Activated naive CD8-positive, alpha-beta T cell treated with anti-CD3 and anti-CD28 coated beads, Interleukin-2, amount 10 ng/mL, durations not matched to agents 7 days and 5 days (primary cell): ENCODE measurements at regions not wholly inside any gene's neighbourhood (a gene's known extent, or its start where the extent isn't known, plus 50 kb on each side); places are given as distances from the start of the nearest gene placed in this dataset.

ENCODE experiments used
- ATAC-seq: fragments of 150-1000 bp; cut with Tn5 transposase; one replicate; pipeline ENCODE4 v1.10.0; 2021; ENCODE audit warnings: low read depth, moderate library complexity
- POLR2A ChIA-PET: fragments of 350-600 bp; sonication (Branson Sonifier 250); formaldehyde crosslinking; loops from one replicate; lab custom pipeline; 2021; ENCODE audit warnings: antibody characterized with exemption; lab: Charles Lee
- DNase-seq: peaks from one replicate; pipeline ENCODE4 v3.0.0; 2021
- H3K27ac Mint-ChIP-seq: one replicate; pipeline ENCODE4 v1.8.0; 2022; ENCODE audit warnings: mild to moderate bottlenecking, mixed read lengths
- H3K27me3 Mint-ChIP-seq: one replicate; pipeline ENCODE4 v1.8.0; 2022; ENCODE audit warnings: mild to moderate bottlenecking, moderate library complexity, mixed read lengths
- H3K36me3 Mint-ChIP-seq: one replicate; pipeline ENCODE4 v1.8.0; 2021; ENCODE audit warnings: mild to moderate bottlenecking, mixed read lengths
- H3K4me1 Mint-ChIP-seq: one replicate; pipeline ENCODE4 v1.8.0; 2021; ENCODE audit warnings: mixed read lengths
- H3K4me3 Mint-ChIP-seq: one replicate; pipeline ENCODE4 v1.8.0; 2022; ENCODE audit warnings: mild to moderate bottlenecking, moderate library complexity, mixed read lengths
- H3K9me3 Mint-ChIP-seq: one replicate; pipeline ENCODE4 v1.8.0; 2021; ENCODE audit warnings: mixed read lengths

DNA sequence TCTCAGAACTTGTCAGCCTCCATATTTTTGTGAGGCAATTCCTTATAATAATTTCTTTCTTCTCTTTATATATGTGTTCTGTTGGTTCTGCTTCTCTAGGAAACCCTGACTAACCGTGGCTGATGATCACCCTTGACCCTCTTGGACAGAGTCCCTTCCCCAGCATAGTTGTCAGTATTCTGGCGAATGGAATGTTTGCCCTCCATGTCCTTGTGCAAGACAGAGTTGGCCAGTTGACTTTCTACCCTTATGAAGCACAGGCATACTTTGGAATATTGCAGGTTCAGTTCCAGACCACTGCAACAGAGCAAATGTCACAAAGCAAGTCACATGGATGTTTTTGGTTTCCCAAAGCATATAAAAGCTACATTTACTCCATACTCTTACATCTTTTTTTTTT is 297.7 kb upstream of the SHH start:
- Mint-ChIP-seq H3K27ac (no peak overlapping the region), H3K9me3 (no peaks in the 10 kb centered on the region), H3K36me3 (no peaks in the 10 kb centered on the region), H3K4me3 (no peak overlapping the region), H3K4me1 (no peaks in the 10 kb centered on the region), H3K27me3 (peaks cover 7% of the 10 kb centered on the region)
- POLR2A ChIA-PET = no interaction called here
- DNase-seq = no peak
- ATAC-seq = no peak

DNA sequence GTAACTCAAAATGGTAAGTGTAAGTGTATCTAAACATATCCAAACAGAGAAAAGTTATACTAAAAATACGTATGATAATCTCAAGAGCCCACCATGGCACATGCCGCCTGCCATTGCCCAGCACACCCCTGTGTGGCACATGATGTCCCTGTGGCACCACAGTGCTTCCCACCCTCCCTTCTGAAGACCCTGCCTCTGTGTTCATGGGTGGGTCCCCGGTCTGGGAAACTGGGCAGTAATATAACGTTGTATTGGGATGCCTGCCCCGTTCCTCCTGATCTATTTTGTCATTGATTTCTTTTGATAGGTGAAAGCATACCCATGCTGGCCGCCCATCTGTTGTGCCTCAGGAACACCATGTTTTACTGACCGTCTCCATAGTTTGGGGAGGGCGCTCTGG is 296.8 kb upstream of the SHH start:
- Mint-ChIP-seq H3K36me3 (no peaks in the 10 kb centered on the region), H3K9me3 (no peaks in the 10 kb centered on the region), H3K4me3 (no peak overlapping the region), H3K27me3 (peaks cover 7% of the 10 kb centered on the region), H3K27ac (no peak overlapping the region), H3K4me1 (no peaks in the 10 kb centered on the region)
- no peak for ATAC-seq
- no peak for DNase-seq
- POLR2A ChIA-PET = no interaction called here

GRCh38 chr7:156107957-156108356 is 295.7 kb upstream of the SHH start:
- POLR2A ChIA-PET = no interaction called here
- H3K27ac Mint-ChIP-seq = no peak overlapping the region
- H3K4me3 Mint-ChIP-seq = no peak overlapping the region
- H3K36me3 Mint-ChIP-seq = no peaks in the 10 kb centered on the region
- H3K27me3 Mint-ChIP-seq = peaks cover 7% of the 10 kb centered on the region
- H3K9me3 Mint-ChIP-seq = no peaks in the 10 kb centered on the region
- no peak for ATAC-seq
- H3K4me1 Mint-ChIP-seq = no peaks in the 10 kb centered on the region
- DNase-seq = no peak

- ATAC-seq (no peak), DNase-seq (no peak)
- peaks cover 3% of the 10 kb centered on the region for H3K27me3 Mint-ChIP-seq
- no peaks in the 10 kb centered on the region for H3K4me1 Mint-ChIP-seq
- H3K27ac Mint-ChIP-seq = no peak overlapping the region
- H3K36me3 Mint-ChIP-seq = no peaks in the 10 kb centered on the region
- H3K4me3 Mint-ChIP-seq = no peak overlapping the region
- H3K9me3 Mint-ChIP-seq = no peaks in the 10 kb centered on the region
- POLR2A ChIA-PET = no interaction called here
Observed at GRCh38 chr7:156106107-156106426, 293.8 kb upstream of the SHH start.

- Mint-ChIP-seq H3K4me3 (no peak overlapping the region), H3K27ac (no peak overlapping the region), H3K9me3 (no peaks in the 10 kb centered on the region), H3K27me3 (peaks cover 3% of the 10 kb centered on the region), H3K4me1 (no peaks in the 10 kb centered on the region), H3K36me3 (no peaks in the 10 kb centered on the region)
- ATAC-seq = no peak
- POLR2A ChIA-PET = no interaction called here
- DNase-seq = no peak
Observed at GRCh38 chr7:156105337-156106106, 293.3 kb upstream of the SHH start.

DNA sequence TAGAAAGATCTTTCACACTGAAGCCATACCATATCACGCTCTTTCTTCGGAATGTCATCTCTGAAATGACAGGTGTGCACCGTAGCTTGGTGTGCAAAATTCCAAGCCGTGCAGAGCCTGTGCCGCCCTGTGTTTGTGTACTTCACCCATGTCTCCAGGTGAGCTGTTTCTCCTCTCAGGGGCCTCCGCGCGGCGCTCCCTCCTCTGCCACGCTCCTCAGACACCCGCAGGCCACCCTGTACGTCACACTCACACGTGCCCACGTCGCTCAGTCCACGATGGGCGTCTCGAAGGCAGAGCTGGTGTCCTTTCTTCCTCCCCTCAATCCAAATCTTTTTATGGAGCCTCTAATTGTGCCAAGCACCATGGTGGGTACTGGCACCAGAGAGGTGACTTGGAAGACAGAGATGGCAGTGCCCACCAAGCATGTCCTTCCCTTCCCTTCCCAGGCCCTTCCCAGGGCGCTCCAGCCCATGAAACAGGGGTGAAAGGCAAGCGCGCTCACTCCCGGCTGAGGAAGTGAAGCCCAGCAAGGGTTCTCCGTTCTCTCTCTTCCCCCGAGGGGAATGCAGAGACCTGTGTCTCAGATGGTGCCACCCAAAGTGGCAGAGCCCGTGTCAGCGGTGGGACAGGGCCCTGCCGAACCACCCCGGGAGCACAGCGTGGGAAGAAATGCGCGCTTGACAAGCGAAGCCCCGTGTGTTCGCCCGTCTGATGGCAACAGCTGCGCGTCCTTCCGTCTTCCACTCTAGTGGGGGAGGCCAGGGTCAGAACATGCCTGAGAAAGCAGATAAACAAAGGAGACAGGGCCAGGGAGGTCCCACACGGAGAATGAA is 292.5 kb upstream of the SHH start:
- ATAC-seq = no peak
- Mint-ChIP-seq H3K27ac (no peak overlapping the region), H3K36me3 (no peaks in the 10 kb centered on the region), H3K9me3 (no peaks in the 10 kb centered on the region), H3K4me1 (no peaks in the 10 kb centered on the region), H3K27me3 (peaks cover 3% of the 10 kb centered on the region), H3K4me3 (no peak overlapping the region)
- no peak for DNase-seq
- POLR2A ChIA-PET = no interaction called here

GRCh38 chr7:156102267-156102666 is 290.0 kb upstream of the SHH start:
- Mint-ChIP-seq H3K27me3 (peaks cover 3% of the 10 kb centered on the region), H3K36me3 (no peaks in the 10 kb centered on the region), H3K4me3 (no peak overlapping the region), H3K27ac (no peak overlapping the region), H3K9me3 (no peaks in the 10 kb centered on the region), H3K4me1 (no peaks in the 10 kb centered on the region)
- POLR2A ChIA-PET = no interaction called here
- ATAC-seq (no peak), DNase-seq (no peak)

GRCh38 chr7:156101355-156101754 is 289.1 kb upstream of the SHH start:
- H3K27me3 Mint-ChIP-seq = no peaks in the 10 kb centered on the region
- peaks cover 5% of the 10 kb centered on the region for H3K4me1 Mint-ChIP-seq
- POLR2A ChIA-PET = no interaction called here

DNA sequence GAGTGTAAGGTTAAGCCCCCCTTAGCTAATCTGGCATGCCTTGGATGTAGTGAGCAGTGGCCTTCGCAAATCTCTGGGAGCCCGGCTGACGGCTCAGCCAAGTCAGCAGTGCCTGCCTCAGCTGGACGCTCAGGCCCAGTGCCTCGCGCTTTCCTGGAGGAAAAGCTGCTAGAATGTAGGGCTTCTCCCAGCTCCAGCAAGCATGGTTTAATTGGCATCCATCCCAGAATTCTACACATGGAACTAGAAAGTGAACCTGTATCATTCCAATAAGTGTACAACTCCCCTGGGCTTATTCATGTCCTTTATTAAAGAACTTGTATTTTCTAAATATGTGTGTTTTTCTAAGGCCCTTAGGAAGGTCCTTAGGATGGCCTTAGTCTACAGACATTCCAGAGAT is 287.8 kb upstream of the SHH start:
- H3K36me3 Mint-ChIP-seq = no peaks in the 10 kb centered on the region
- no peak for DNase-seq
- no peak overlapping the region for H3K27ac Mint-ChIP-seq
- peaks cover 11% of the 10 kb centered on the region for H3K4me1 Mint-ChIP-seq
- no peak overlapping the region for H3K4me3 Mint-ChIP-seq
- H3K9me3 Mint-ChIP-seq = no peaks in the 10 kb centered on the region
- ATAC-seq = no peak
- H3K27me3 Mint-ChIP-seq = no peaks in the 10 kb centered on the region
- POLR2A ChIA-PET = no interaction called here

More at GRCh38 chr7:156101355-156101754, 289.1 kb upstream of the SHH start:
- no peak overlapping the region for H3K4me3 Mint-ChIP-seq
- no peaks in the 10 kb centered on the region for H3K9me3 Mint-ChIP-seq
- no peak for DNase-seq
- H3K27ac Mint-ChIP-seq = no peak overlapping the region
- no peak for ATAC-seq
- no peaks in the 10 kb centered on the region for H3K36me3 Mint-ChIP-seq

- H3K27ac Mint-ChIP-seq = no peak overlapping the region
- DNase-seq (no peak), ATAC-seq (no peak)
- no peaks in the 10 kb centered on the region for H3K36me3 Mint-ChIP-seq
- H3K27me3 Mint-ChIP-seq = no peaks in the 10 kb centered on the region
- H3K4me1 Mint-ChIP-seq = peaks cover 11% of the 10 kb centered on the region
- no peak overlapping the region for H3K4me3 Mint-ChIP-seq
- no peaks in the 10 kb centered on the region for H3K9me3 Mint-ChIP-seq
- POLR2A ChIA-PET = no interaction called here
Observed at GRCh38 chr7:156099085-156099484, 286.8 kb upstream of the SHH start.

GRCh38 chr7:156096771-156097538 is 284.7 kb upstream of the SHH start:
- no peak for DNase-seq
- no peak for ATAC-seq
- Mint-ChIP-seq H3K27me3 (peaks cover 5% of the 10 kb centered on the region), H3K4me3 (no peak overlapping the region), H3K9me3 (peaks cover 2% of the 10 kb centered on the region), H3K4me1 (peaks cover 14% of the 10 kb centered on the region), H3K36me3 (no peaks in the 10 kb centered on the region), H3K27ac (peak overlapping the region; percentile 4)
- POLR2A ChIA-PET = no interaction called here

DNA sequence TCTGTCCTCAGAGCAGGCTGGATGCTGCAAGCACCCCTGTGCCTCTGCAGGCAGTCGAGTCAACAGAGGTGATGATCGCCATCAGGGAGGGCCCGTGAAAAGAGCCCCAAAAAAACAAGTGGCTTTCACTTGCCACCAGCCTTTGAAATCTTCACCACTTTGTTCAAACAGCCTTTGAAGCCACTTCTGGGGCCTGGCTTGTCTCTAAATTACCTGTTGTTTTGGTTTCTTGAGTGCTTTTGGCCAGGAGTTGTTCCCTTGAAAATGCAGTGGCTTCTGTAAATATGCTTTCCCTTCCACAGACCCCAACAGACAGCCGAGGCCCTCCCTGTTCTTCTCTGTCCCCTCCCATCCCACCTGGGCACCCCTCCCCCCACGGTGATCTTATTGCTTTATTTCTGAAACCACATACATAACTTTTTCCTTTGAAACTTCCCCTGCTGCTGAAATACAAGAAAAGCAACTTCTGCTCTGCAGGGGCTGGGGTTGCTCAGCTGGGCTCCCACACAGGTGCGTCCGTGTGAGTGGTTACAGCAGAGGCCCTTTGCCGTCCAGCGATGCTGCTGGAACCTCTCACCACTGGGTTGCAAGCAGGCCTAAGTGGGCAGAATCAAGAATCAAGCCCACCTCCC is 283.8 kb upstream of the SHH start:
- Mint-ChIP-seq H3K27ac (peak overlapping the region; percentile 67), H3K9me3 (peaks cover 2% of the 10 kb centered on the region), H3K4me3 (peak overlapping the region; percentile 47), H3K27me3 (peaks cover 11% of the 10 kb centered on the region), H3K4me1 (peaks cover 21% of the 10 kb centered on the region), H3K36me3 (no peaks in the 10 kb centered on the region)
- no peak for DNase-seq
- peak; percentile 35 for ATAC-seq
- POLR2A ChIA-PET = no interaction called here
